Ecto neural progenitor cell (in vitro differentiated cells): ENCODE measurements at regions not wholly inside any gene's neighbourhood (a gene's known extent, or its start where the extent isn't known, plus 50 kb on each side); places are given as distances from the start of the nearest gene placed in this dataset.

Experiments
- DNase-seq: peaks from one replicate; pipeline ENCODE4 v3.0.0-alpha.2; 2018; ENCODE audit warnings: low spot score

DNA sequence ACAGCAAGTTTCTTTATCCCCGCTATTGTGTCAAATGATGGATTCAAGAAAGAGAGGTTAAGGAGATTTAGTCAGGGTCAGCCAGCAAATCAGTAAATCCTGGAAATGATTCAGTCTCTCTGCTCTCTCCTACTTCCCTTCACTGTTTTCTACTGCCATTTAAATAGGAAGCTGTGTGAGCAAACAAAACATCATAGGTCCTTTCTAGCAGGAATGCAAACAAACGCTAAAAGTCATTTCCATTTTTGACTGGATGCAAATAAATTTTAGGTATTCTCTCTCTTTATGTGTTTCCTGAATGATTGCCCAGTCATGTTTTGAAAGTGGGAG, 299.4 kb upstream of the RORA start:
- DNase-seq, result no peak

DNA sequence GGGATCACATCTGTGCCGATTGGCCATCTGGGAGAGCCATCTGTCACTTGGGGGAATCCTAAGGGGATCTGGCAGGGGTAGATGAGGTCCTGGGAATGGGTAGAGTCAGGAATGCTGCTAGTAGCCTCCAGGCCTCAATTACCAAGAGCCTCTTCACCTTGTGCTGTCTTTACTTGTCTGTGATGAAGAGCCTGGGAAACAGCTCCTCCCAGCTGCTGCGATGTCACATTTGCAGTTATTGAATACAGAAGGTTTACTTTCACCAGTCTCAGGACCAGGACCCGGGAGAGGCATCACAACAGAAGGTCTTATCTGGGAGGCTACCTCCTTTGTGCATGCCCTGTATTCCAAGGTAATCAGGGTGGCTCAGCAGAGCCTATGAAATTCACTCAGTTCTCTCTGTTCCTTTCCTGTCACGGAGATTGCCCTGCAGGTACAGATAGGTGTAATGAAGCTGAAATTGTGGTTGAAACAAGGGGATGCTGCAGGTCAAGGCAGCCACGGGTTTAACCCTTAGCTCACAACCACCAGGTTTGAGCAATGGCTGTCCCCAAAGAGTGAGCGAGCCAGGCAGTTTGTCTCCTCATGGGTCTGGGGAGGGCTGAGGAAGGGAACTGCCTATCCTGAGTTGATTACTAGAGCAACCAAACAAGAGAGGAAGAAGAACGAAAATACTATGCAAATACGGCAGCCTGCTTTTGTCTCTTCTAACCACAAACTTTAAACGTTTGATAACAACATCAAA, 298.9 kb upstream of the RORA start:
- peak; percentile 50 for DNase-seq

DNA sequence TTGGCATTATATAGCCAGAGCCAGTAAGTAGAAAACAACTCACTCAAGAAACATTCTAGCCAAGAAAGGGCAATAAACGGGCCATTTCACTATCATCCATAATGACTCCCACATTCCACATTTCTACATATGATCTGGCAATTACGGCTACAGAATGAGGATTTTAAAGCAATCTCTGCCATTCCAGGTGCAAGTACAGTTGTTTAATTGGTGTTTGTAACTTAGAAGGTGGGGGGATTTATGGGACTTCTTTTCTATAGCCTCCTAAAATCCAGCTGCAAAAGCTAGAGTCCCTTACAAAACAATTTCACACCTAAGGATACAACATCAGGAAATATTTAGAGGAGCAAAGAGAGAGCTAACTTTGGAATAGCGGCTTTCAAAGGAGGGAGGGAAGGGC, 295.4 kb upstream of the RORA start:
- DNase-seq, result no peak

DNA sequence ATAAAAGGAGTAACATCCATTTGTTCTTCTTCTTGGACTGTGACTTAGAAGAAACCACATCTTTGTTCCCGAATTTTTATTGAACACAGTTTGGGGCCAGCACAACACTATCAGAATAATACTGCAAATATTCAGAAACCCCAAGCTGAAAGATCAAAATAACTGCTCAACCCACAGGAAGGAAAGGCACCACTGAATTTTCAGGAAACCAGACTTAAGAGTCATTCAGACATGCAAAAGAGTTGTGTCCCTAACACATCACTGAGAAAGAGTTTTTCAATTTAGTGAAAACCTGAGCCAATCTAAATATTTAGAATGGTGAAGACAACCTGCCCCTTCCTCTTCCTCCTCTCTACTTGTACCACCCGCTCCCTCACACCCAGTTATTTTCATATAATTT, 295.0 kb upstream of the RORA start:
- DNase-seq, result no peak

DNA sequence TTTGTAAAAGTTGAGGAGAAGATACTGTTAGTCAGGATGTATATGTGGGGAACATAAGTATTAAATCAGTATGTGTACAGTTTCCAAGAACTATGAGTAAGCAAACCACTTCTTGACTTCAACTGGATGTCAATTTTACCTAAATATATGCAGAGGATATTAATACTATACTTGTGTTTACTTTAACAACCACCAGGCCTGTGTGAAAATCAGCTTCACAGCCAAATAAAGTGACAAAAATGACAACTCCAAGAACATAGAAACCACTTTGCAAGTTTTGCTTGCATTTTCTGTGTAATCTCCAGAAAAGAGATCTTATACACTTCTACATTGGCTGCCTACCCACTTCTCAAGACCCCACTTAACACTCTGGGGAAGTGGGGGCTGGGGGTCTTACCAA, 293.3 kb upstream of the RORA start:
- no peak for DNase-seq

DNA sequence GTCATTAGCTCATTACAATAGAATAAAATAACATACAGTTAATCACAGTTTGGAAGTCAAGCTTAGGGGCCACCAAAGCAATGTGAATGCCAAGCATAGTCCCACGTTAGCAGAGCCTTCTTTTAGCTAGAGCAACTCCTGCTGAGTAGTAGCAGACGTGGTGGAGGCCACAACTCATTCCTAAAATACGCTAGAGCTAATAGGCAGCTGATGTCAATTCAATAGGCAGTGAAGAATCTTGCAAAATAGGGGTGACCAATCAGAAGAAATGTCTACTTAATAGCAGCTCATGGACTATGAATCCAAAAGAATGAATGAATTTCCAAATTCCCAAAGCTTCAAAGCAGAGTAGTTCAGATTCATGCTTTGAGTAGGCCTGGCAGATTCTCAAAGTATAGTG, 292.9 kb upstream of the RORA start:
- no peak for DNase-seq

DNA sequence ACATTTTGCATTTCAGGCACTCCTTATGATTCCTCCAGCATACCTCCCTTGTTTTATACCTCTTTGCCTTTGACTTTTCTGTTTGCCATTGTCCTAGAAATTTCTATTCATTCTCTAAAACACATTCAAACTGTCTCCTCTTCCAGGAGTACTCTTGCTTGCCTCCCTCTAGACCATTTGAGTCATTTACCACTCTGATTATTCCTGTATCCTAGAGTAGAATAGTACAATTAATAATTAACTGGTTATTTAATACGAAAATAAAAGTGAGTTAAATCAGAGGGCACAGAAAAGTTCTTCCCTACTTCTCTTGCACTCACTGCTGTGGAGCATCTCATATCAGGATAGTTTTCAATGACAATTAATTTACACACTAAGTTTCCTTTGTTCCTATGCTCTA, 290.2 kb upstream of the RORA start:
- no peak for DNase-seq

DNA sequence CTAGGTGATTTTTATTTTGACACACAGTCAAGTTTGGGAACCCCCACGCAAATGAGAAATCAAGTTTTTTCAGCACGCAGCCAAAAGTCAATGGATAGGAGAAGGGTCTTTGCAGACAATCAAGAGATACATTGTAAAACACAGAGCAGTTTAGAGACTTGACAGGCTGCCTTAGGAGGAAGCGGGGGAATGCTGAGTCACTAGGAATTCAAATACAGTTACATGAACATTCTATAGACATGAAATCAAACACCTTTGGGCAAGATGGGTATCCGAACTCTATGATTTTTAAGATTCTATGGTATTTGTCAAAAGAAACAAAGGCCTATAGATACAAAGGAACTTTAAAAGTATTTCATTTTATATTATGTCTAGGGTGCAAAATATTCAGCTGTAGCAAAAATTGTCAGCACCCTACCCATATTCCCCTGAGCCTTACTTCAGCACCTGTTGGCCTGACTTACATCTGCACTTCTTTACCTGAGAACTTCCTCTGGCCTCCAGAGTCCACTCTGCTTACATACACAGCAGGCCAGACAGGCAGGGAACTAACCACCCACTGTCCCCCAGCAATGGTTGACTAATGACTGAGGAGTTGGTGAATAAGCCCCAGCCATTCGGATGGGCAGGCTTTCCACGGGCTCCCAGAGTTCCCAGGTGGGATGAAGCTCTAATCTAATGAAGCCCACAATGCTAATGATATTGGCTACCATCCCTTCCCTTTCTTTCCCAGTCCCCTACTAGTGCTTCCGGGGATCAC, 289.3 kb upstream of the RORA start:
- DNase-seq, result no peak

DNA sequence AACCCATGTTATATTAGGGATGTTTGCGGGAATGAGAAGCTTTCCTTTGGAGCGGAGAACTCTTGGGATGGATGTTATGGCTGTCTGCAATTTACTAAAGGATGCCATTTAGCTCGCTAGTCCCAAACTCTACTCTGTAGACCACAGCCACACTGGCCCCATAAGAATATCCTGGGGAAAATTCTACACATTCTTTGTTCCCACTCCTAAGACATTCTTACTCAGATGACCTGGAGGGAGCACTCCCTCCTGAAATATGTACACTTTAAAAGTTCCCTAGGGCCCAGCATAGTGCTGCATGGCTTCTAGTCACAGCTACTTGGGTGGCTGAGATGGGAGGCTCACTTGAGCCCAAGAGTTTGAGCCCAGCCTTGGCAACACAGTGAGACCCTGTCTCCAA, 288.7 kb upstream of the RORA start:
- no peak for DNase-seq

DNA sequence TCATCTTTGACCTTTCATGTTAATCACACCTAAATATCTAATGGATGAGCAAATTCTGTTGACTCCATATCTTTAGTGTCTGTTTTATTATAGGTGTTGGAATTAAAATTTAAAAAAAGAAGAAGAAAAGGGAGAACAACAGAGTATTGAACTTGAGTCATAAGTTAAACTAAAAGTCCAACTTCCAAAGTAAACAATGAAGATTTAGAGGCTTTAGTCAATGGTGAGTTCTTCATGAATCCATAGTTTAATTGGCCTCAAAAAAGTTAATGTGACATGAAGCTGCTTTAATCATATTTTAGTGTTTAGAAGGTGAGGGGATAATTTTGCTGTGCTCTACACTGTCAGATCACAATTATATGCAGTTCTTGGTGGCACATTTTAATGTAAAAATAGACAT, 288.2 kb upstream of the RORA start:
- DNase-seq, result no peak

DNA sequence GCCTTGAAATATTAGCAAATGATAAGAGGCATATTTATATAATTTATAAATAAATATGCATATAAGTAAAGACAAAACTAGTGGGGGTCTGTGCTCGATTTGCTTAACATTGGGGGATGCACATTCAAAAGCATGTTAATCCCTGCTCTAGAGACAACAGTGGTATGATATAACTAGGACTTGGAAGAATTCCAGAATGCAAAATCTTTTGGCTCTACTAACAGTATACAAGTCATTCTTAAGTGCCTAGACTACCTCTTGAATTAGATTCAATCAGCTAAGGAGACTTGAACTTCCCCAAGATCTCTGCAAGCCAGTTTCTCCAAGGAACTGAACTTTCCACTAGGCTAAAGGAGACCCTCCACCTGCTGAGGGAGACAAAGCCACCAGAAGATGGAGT, 282.7 kb upstream of the RORA start:
- DNase-seq, result no peak

DNA sequence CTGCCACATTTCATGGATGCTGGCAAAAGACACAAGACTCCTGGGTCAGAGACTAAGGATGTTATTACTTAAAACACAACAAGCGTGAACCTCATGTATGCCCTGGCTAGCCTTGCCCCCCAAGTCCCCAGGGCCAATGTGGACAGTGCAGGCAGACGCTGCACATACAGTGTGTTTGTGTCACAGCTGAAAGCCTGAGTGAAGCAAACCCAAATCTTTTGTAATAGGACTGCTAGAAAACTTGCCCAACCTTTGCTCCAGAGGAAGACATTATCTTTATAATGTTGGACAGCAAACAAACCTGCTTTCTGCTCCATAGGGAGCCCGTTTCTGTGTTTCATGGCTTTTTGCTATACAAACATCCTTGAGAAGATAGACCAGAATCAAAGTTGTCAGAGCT, 282.0 kb upstream of the RORA start:
- no peak for DNase-seq

DNA sequence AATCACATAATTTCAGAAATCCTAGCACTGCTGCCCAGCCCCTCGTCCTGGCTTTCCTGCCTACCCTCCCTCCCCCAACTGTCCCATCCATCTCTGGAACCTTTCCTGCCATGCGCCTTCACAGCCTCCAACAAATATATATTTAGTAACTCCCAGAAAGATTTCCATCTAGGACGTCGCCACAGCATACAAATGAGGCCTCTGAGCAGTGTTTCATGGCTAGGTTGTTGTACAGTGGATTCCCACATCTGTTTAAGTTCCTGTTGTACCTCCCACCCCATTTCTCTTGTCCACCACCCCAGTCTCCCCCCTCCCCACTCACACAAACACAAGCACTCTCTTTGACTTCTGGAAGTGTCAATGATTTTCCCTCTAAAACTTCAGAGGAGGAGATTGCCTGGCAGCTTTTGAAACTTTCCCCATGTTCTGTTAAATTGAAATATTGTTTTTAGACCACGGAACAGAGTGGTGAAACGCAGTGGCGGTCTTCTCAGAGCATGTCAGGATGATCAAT, 280.3 kb upstream of the RORA start:
- no peak for DNase-seq

DNA sequence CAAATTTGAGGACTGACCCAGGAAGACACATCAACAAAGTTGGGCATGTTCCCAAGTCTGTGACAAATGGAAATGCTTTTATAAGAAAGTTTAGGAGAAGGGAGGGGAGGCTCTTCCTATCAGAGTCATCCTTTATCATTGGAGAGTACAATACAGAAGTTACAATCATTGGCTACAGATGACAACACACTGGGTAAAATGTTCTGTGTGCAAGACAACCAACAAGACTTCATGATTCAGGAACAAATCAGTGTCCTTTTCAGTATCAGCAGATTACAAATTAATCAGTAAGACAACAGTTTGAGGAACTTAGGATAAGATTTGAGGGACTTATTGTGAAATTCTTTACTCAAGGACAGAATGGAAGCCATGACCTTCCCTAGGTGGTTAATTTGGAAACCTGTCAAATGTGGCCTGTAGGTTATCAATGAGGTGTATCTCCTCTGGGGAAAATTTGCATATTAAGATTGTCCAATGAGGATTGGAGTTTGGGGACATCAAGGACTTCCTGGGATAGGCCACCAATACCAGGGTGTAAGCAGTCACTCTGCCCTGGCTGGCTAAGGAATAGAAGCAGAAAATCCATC, 274.4 kb upstream of the RORA start:
- DNase-seq, result no peak

DNA sequence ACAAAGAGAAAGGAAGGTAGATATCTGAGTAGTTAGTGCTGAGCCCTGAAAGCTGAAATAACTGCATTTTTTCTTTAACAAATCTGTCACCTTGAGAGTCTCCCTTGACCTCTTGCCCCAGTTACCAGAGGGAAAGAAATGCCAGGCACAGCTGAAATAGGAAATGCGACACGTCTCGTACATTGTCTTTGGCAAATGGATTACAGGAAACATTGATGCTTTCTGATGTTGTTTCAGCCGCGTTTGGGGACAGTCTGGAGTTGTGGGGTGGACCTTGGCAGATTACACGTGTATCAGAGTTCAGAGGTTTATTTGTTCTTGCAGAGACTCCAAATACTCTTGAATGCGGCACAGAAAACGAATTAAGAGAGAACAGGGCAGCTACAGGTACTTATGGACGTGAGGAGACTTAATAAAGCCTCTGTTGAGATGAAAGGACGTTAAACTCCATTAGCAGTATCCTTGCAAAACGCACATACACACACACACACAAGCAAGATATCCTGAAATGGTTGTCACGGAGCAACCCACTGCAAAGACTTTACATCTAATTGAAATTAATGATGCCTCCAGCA, 272.8 kb upstream of the RORA start:
- no peak for DNase-seq

DNA sequence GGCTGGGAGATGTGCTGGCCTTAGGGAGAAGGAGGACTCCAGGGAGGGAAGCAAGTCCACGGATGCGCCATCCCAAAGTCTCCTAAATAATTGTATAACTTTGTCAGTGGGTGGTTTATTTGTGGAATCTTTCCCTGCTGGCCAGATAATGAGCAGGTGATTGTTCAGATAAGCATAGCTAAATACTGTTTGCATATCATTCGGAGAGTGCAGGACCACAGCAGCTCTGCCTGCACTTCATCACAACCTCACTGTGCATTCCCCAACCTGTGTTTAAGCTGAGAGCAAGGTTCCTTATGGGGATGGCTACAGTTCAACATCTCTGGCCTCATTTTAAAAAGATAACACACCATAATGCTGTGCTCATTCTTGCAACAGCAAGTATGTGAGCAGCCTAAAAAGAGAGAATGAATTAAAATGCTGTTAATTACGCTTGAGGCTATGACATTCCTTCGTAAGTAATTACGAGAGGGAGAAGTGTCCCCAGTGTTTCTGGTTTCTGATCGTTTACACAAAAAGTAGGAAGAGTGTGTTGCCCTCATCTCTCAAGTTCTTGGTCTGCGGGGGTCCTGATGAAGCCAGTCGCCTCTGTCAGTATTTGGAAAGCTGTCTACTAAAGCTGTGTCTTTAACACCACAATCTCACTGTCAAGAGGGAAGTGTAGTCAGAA, 272.0 kb upstream of the RORA start:
- no peak for DNase-seq

DNA sequence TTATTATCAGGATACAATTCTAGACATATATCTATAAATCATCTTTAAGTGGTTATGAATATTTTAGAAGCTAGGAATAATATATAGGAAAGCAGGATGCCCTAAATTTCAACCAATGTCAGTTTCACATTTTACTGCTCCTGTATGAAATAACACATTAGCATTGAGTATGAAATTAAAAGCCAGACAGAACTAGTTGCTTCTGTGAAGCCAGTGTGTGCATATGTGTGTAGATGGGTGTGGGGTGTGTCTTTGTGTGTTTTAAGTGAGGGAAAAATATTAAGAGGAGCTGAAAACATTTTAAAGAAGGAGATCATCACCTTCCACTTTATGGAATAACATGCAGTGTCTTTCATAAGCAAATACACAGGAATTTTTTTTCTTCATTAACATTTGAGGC, 271.4 kb upstream of the RORA start:
- DNase-seq, result no peak

DNA sequence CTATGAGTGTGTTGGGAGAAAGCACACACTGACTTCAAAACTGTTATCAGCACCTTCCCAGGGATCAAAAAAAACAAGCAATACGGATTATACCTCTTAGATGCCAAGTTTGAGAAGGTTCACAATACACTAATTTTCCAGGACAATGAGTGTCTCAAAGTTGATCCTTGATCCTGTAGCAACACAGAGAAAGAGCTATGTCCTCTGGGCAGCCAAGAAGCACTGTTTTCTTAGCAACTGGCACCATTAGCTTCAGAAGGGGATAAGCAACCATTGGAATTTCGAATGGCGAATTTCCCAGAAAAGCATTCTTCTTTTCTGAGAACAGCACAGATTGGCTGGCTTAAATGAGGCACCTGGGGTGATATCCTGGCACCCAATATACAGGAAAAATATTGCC, 270.3 kb upstream of the RORA start:
- DNase-seq, result no peak

DNA sequence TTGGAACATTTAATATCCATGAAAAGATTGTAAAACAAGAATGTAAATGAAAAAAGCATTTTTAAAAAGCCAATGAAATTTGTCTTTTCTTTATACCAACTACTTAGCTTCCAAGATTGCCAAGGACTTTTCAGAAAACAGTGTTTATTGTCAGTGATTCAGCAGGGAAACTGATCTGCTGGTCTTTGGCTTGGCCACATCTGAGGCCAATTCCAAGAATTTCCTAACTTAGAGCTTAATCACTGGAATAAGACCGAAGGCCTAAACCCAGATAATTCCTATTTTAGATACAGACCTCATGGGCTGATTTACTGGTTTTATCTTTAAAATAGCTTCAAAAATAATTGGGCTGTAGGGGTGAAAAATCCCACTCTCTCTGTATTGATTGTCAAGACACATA, 260.5 kb upstream of the RORA start:
- DNase-seq, result no peak

DNA sequence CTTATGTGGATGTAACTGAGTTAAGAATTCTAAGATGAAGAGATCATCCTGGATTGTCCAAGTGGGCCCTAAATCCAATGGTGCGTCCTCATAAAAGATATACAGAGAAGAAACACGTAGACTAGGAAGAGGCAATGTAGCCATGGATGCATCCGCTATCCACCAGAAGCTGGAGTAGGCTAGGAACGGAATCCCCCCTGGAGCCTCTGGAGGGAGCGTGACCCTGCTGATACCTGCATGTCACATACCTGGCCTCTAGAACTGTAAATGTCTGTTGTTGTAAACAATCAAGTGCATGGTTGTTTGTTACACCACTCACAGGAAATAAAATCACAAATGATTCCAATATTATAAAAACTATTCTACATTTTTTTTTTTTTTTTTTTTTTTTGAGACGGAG, 254.5 kb upstream of the RORA start:
- no peak for DNase-seq

DNA sequence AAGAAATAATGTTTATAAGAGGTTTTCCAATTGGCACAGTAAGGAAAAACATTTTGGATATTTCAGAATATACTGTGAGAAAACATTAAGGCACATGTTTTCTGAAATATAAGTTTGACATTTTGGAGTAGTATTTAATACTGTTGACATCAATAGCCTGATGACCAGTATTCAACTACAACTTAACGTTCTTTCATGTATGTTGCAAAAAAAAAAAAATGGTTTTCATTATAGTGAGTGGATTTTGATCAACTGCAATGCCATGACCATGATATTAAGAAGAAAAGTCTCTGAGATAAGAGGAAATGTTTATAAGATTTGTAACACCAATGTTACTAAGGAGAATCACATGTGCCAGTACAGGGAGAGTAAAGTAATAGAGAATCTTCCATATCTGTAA, 252.8 kb upstream of the RORA start:
- no peak for DNase-seq

DNA sequence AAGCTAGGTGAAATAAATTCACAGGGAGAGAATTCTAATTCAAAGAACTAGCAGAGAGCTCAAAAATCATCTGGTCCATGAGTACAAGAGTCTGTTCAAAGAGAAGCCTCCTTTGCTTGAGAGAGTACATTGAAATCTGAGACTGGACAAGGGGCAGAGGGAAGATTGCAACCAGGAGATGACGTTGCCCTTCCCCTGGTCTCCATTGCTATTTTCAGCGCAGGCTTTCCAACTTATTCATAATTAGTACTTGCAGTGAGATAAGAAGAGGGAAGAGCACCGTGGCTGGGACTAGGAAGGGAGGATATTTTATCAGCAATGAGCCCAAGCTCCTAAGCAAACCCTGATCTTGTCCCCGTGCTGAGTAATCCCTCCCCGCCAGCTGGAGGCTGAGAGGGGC, 251.8 kb upstream of the RORA start:
- no peak for DNase-seq

DNA sequence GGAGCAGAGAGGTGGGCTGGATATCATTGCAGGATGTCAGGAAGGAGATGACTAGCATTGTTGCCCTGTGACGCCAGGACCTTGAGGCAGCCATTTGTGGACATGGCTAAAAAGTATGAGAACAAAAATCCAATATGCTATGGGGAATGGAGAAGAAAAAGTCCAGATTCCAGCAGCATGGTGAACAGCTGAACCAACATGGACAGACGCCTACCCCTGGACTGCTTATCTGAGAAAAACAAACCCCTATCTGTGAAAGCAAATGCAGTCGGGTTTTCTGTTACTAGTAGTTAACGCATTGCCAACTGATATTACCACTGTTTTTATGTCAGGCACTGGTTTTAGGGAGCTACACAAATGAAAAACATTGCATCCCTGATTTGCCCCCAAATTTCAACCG, 251.2 kb upstream of the RORA start:
- no peak for DNase-seq
